Globus pallidus (tissue), 1 donor: ENCODE measurements at regions not wholly inside any gene's neighbourhood (a gene's known extent, or its start where the extent isn't known, plus 50 kb on each side); places are given as distances from the start of the nearest gene placed in this dataset.

Experiments used
- DNase-seq: peaks from one replicate; pipeline ENCODE4 v3.0.0-alpha.2; 2015; ENCODE audit warnings: low spot score

DNA sequence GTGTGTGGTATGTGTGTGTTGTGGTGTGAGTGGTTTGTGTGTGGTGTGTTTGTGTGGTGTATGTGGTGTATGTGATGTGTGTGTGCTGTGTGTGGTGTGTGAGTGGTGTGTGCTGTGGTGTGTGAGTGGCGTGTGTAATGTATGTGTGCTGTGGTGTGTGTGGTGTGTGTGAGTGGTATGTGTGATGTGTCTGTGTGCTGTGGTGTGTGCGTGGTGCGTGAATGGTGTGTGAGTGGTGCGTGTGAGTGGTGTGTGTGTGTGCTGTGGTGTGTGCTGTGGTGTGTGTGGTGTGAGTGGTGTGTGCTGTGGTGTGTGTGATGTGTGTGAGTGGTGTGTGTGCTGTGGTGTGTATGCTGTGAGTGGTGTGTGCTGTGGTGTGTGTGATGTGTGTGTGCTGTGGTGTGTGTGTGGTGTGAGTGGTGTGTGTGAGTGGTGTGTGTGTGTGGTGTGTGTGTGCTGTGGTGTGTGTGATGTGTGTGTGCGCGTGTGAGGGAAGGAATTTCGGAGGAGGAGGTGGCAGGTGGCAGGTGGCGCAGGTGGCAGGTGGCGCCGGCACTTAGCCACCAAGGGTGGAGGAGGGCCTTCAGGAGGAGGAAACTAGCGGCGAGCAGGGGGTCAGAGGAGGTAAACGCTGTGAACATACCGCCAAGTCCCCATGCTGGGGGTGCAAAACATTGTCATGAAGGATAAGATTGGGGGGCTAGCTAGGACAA lies 191.8 kb downstream of the MELK start:
- no peak for DNase-seq

DNA sequence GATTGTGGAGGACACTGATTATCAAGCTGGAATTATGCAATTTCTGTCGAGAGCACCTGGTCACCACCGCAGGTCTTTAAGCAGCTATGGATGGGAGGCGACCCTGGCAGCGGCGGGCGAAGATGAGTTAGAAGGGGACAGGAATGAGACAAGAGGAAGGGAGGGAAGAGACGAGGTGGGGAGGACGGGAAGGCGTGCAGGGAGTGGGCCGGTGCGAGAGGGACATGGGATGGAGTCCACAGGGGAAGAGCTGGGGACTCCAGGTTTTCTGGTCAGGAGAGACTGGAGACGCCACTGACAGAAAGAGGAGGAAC lies 192.3 kb downstream of the MELK start:
- DNase-seq, result no peak

DNA sequence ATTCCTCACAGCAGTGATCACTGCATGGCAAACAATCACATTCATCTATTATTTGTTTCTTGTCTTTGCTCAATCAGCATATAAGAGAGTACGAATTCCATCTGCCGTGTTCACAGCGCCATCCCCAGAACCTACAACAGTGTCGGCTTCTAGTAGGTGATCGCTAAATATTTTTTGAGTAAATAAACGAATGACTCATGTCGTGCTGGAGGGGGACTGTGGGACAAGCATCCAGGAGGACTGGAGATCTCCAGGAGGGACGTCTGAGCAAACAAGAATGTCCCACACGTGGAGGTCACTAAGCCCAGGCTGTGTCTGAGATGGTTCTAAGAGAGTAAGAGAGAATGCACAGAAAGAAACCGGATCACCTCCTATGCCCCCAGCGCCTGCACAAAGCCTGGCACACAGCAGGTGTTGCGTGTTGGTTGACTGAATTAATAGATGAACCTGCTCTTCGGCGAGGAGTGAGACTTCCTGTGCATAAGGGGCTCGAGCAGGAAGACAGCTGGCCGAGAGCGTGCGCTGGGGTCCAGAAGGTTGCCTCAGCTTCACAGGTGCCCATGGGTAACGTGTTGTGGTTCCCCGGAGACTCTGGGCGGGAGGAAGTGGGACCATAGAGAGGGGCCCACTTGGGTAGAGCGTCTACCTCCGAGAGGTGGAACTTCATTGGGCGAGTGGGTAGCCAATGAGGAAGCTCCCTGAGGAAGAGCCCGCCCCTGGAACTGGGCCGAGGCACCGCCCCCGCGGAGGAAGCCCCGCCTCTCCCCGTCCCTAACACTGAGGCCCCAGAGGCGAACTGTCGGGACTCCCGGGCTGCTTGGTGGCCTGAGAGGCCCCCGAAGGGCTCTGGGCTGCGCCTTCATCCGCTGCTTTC lies 193.0 kb downstream of the MELK start:
- DNase-seq, result peak; percentile 84

DNA sequence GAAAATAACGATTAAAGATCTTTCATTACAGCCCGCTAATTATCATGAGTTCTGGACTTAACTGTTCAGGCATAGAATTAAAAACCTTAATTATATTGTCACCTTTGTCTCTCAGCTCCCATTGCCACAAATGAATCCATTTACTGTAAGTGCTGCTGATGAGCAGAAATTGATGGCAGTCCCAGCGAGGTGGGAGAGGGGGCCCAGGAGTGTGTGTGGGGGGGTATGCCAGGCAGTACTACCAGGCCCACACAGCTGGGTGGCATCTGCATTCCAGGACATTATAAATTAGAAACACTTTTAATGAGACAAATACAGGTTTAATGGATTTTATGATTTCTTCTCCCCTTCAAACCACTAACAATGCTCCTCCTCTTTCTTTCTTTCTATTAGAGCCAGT lies 196.0 kb downstream of the MELK start:
- no peak for DNase-seq

DNA sequence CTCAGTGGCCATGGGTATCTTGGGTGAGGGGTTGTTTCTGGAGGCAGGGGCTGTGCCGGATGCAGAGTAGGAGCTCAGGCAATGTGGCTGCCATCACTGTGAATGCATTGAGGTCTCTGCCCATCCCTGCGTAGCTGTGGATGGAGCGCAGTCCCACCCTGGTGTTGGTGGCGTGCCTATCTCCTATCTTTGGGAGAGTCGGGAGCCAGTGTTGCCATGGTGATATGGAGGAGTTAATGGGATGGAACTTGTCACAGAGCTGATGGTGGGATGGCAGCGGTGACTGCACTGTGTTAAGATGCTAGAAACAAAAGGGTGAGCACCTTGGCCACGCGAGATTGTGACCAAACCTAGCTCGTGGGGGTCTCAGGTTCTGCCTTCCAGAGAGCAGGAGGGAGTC lies 197.3 kb downstream of the MELK start:
- no peak for DNase-seq

DNA sequence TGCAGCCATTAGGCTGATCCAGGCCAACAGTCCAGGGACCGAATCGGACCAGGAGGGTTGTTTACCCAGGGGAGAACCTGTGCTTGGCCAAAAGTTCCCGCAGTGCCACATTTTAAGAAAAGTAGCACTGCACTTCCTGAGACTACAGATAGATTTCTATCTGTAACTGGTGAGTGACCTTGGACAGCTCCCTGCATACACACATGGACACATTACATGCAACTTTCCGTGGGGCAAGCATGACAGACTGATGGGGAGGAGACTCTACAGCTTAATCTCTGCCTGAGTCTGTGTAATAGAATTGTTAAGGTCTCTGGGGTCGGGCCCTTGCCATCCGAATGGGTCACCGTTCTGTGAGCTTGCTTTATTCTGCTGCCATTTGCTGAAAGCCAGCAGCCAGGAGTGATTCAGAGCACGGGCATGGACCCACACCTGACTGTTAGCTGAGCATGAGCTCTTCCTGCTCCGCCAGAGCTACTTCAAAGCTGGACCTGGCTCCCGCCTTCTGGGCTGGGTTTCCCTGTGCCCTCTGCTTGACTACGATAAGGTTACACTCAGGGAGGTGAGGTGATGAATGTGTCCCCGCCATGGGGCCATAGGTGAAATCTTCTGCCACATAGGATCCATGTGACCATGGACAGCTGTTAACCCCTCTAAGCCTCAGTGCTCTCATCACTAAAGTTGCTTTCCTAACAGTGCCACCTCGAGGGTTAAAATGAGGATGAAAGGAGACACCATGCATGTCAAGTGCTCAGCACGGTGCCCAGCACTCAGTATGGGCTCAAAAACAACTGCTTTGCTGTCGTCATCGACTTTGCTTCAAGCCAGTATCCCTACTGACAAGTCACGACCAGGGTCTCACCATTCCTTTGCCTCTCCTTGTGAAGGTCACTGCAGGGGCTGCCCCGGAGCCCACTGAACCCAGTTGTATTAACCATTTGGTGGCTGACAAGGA lies 200.0 kb downstream of the MELK start:
- DNase-seq, result no peak

DNA sequence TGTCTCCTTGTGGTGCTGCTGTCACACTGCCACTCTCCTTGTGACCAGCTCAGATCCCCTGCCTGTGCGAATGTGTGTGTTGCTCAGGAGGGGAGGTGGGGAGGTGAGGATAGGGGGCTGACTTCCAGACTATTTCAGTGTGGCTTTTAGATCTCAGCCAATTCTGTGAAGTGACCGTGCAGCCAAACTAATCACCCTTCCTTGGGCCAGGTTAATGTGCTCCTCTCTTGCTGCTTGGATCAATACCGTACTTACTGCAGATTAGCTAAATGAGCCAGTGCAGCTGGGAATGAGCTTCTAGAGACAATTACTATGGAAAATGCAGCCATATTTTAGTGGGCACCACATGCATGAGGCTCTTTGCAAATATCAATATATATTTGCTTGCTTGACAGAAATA lies 206.0 kb downstream of the MELK start:
- no peak for DNase-seq

DNA sequence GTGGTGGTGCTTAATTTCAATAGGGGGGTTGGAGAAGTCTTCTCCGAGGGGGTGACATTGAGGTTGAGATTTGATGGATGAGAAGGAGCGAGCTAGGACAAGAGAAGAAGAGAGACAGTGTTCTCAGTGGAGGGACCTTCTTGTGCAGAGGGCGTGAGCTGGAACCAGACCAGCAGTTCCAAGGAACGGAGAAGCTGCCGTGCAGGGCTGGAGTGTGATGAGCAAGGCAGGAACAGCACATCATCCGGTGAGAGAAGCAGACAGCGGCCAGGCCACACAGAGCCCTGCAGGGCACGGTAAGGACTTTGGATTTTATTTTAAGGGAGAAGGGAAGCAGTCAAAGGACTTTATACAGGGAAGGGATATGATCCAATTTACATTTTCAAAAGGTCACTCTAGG lies 206.9 kb downstream of the MELK start:
- DNase-seq, result no peak

DNA sequence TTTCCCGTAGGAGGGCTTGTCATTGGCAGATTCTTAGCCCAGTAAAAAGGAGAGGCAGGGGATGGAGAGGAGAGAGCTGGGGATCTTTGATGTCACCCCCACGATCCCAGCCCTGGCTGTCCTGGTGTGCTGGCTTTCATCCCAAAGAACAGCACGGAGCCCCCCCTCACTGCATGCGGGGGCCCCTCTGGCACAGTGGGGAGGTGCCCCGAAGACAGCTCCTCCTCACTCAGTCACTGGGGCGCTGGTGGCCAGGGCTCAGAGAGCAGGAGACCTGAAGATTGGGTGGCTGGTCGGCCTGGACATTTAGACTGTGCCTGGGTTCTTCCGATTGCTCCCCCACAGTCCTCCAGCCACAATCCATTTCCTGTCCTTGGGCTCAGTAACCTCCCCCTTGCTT lies 207.5 kb downstream of the MELK start:
- no peak for DNase-seq

DNA sequence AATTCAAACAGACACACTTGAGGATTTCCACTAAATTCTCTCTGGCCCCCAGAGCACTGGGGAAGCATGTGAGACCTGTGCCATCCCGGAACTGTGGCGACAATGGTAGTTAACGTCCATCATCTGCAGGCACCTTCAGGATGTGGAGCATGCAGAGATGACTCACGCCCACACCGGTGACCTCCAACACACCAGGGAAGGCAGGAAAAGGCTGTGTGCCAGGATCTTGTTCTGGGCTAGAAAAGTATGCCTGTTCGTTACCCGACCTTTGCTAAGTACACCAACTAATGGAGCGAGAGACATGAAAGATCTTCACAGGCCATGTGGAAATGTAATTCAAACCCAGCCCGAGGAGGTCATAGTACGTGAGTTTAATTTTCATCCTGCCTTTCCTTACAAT lies 208.8 kb downstream of the MELK start:
- no peak for DNase-seq
